ENCODE measurements at regions not wholly inside any gene's neighbourhood (a gene's known extent, or its start where the extent isn't known, plus 50 kb on each side); places are given as distances from the start of the nearest gene placed in this dataset.

DNA sequence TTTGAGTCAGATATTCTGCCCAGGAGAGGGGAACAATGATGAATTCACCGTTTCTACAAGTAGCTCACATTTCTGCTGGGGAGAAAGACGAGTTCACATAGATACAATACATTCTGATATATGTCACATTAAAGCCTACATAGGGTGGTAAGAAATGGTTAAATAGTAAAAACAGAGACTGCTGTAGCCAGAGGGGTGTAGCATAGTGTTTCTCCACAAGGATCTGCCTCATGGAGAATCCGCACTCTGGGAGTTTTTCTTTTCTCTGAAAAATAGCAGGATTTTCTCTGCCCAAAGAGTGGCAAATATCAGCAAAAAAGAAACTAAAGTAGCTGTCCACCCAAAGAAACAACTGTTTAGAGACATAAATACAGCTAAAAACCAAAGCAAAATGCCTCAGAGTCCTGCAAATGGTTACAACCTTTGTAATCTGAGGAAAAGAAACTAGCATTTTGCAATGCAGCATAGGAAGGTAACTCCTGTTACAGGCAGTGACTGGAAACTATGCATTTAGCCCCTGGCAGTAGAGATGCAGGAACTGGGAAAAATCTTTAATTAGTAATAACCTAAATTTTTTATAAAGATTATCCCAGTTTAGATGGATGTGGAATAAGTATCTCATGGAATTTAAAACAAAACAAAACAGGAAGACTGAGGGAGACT, 1126.7 kb upstream of the ADGRL2 start:
- no peaks in the 10 kb centered on the region for H3K4me1 ChIP-seq (ENCODE audit: control insufficient read depth, insufficient read depth, low read length)
- ChIA-PET CTCF (no interaction called here), POLR2A (no interaction called here)
- H3K36me3 ChIP-seq (ENCODE audit: control insufficient read depth, insufficient read depth, low read length): no peaks in the 10 kb centered on the region
- H3K27ac ChIP-seq (ENCODE audit: low read length): no peak overlapping the region
- no TSS peak for BruUV-seq (replicated peaks)
- no peak for DNase-seq (ENCODE audit: low read depth, low spot score)
- H3K9me3 ChIP-seq (ENCODE audit: control insufficient read depth, insufficient read depth, low read depth, low read length): no peaks in the 10 kb centered on the region
- ATAC-seq: no peak
- intact Hi-C loops (cut with micrococcal nuclease; ENCODE audit: unreplicated experiment) (no loop called here), in situ Hi-C loops (cut with HindIII; ENCODE audit: low pct_unique_long_range_greater_than_20kb, low sequenced_read_pairs) (no loop called here)
- no peak overlapping the region for H3K4me3 ChIP-seq (ENCODE audit: low read depth in 2 of 2, low read length in 2 of 2)
- no peak for TF ChIP-seq POLR2AphosphoS5 (IDR thresholded peaks at IDR 0.05; ENCODE audit: low read depth, low read length)
- TF ChIP-seq, protein P1, sequence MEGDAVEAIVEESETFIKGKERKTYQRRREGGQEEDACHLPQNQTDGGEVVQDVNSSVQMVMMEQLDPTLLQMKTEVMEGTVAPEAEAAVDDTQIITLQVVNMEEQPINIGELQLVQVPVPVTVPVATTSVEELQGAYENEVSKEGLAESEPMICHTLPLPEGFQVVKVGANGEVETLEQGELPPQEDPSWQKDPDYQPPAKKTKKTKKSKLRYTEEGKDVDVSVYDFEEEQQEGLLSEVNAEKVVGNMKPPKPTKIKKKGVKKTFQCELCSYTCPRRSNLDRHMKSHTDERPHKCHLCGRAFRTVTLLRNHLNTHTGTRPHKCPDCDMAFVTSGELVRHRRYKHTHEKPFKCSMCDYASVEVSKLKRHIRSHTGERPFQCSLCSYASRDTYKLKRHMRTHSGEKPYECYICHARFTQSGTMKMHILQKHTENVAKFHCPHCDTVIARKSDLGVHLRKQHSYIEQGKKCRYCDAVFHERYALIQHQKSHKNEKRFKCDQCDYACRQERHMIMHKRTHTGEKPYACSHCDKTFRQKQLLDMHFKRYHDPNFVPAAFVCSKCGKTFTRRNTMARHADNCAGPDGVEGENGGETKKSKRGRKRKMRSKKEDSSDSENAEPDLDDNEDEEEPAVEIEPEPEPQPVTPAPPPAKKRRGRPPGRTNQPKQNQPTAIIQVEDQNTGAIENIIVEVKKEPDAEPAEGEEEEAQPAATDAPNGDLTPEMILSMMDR (IDR thresholded peaks at IDR 0.05): no peak
- no peak for TF ChIP-seq TCF7L2 (IDR thresholded peaks at IDR 0.05; ENCODE audit: low read depth, low read length)
- TF ChIP-seq, protein P2, sequence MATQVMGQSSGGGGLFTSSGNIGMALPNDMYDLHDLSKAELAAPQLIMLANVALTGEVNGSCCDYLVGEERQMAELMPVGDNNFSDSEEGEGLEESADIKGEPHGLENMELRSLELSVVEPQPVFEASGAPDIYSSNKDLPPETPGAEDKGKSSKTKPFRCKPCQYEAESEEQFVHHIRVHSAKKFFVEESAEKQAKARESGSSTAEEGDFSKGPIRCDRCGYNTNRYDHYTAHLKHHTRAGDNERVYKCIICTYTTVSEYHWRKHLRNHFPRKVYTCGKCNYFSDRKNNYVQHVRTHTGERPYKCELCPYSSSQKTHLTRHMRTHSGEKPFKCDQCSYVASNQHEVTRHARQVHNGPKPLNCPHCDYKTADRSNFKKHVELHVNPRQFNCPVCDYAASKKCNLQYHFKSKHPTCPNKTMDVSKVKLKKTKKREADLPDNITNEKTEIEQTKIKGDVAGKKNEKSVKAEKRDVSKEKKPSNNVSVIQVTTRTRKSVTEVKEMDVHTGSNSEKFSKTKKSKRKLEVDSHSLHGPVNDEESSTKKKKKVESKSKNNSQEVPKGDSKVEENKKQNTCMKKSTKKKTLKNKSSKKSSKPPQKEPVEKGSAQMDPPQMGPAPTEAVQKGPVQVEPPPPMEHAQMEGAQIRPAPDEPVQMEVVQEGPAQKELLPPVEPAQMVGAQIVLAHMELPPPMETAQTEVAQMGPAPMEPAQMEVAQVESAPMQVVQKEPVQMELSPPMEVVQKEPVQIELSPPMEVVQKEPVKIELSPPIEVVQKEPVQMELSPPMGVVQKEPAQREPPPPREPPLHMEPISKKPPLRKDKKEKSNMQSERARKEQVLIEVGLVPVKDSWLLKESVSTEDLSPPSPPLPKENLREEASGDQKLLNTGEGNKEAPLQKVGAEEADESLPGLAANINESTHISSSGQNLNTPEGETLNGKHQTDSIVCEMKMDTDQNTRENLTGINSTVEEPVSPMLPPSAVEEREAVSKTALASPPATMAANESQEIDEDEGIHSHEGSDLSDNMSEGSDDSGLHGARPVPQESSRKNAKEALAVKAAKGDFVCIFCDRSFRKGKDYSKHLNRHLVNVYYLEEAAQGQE (IDR thresholded peaks at IDR 0.05; ENCODE audit: insufficient read depth in 1 of 2, low read depth in 2 of 2, low read length in 1 of 2): no peak
- no peak for TF ChIP-seq SIN3A (IDR thresholded peaks at IDR 0.05; ENCODE audit: borderline replicate concordance, insufficient read depth, low read depth, low read length)
- no peaks in the 10 kb centered on the region for H3K27me3 ChIP-seq (ENCODE audit: control insufficient read depth, insufficient read depth, low read length)

DNA sequence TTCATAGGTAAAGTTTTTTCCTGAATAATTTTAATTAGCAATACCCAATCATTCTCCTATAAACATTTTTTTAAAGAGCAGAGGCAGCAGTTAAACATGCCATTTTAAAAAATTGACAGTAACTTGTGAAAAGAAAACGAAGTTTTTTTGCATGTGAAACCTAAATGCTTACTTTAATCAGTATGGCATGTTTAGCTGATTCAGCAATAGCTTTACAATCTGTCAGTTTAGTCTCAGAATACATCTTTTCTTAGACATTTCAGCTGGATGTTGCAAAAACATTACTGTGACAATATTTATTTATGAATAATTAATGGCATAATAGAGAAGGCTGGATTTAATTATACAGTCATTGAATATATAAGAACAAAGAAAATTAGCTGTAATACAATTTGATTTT, 1132.4 kb upstream of the ADGRL2 start:
- Histone ChIP-seq H3K27ac (ENCODE audit: low read length) (no peak overlapping the region), H3K27me3 (ENCODE audit: control insufficient read depth, insufficient read depth, low read length) (no peaks in the 10 kb centered on the region), H3K4me3 (ENCODE audit: low read depth in 2 of 2, low read length in 2 of 2) (no peak overlapping the region), H3K4me1 (ENCODE audit: control insufficient read depth, insufficient read depth, low read length) (no peaks in the 10 kb centered on the region), H3K36me3 (ENCODE audit: control insufficient read depth, insufficient read depth, low read length) (no peaks in the 10 kb centered on the region), H3K9me3 (ENCODE audit: control insufficient read depth, insufficient read depth, low read depth, low read length) (no peaks in the 10 kb centered on the region)
- intact Hi-C loops (cut with micrococcal nuclease; ENCODE audit: unreplicated experiment) (no loop called here), in situ Hi-C loops (cut with HindIII; ENCODE audit: low pct_unique_long_range_greater_than_20kb, low sequenced_read_pairs) (no loop called here)
- BruUV-seq (replicated peaks): no TSS peak
- ATAC-seq (no peak), DNase-seq (ENCODE audit: low read depth, low spot score) (no peak)
- no peak for TF ChIP-seq TCF7L2 (IDR thresholded peaks at IDR 0.05; ENCODE audit: low read depth, low read length)
- TF ChIP-seq, protein P1 (IDR thresholded peaks at IDR 0.05): no peak
- no peak for TF ChIP-seq POLR2AphosphoS5 (IDR thresholded peaks at IDR 0.05; ENCODE audit: low read depth, low read length)
- TF ChIP-seq SIN3A (IDR thresholded peaks at IDR 0.05; ENCODE audit: borderline replicate concordance, insufficient read depth, low read depth, low read length): no peak
- TF ChIP-seq, protein P2 (IDR thresholded peaks at IDR 0.05; ENCODE audit: insufficient read depth in 1 of 2, low read depth in 2 of 2, low read length in 1 of 2): no peak
- ChIA-PET CTCF (no interaction called here), POLR2A (no interaction called here)

Data from Panc1 (cell line).